Endothelial cell (in vitro differentiated cells): ENCODE measurements at regions not wholly inside any gene's neighbourhood (a gene's known extent, or its start where the extent isn't known, plus 50 kb on each side); places are given as distances from the start of the nearest gene placed in this dataset.

Source experiments
- DNase-seq: peaks from one replicate; pipeline ENCODE4 v3.0.0; 2021; ENCODE audit warnings: low spot score
- H3K27ac Mint-ChIP-seq: one replicate; pipeline ENCODE4 v1.8.0; 2021; ENCODE audit warnings: mixed read lengths, inconsistent platforms; ENCODE audit not compliant: unreplicated experiment
- H3K27me3 Mint-ChIP-seq: one replicate; pipeline ENCODE4 v1.8.0; 2021; ENCODE audit warnings: mild to moderate bottlenecking, moderate library complexity, mixed read lengths, inconsistent platforms; ENCODE audit not compliant: unreplicated experiment
- H3K36me3 Mint-ChIP-seq: one replicate; pipeline ENCODE4 v1.8.0; 2021; ENCODE audit warnings: mild to moderate bottlenecking, low read depth, mixed read lengths, inconsistent platforms; ENCODE audit not compliant: unreplicated experiment
- H3K4me1 Mint-ChIP-seq: one replicate; pipeline ENCODE4 v1.8.0; 2021; ENCODE audit warnings: mild to moderate bottlenecking, mixed read lengths, inconsistent platforms; ENCODE audit not compliant: unreplicated experiment
- H3K4me3 Mint-ChIP-seq: one replicate; pipeline ENCODE4 v1.8.0; 2021; ENCODE audit warnings: mild to moderate bottlenecking, mixed read lengths, inconsistent platforms; ENCODE audit not compliant: unreplicated experiment
- H3K9me3 Mint-ChIP-seq: one replicate; pipeline ENCODE4 v1.8.0; 2021; ENCODE audit warnings: mixed read lengths, inconsistent platforms; ENCODE audit not compliant: unreplicated experiment
- CTCF ChIP-seq: fragments of 200-600 bp; sonication (generic); IDR thresholded peaks from one replicate; pipeline ENCODE4 v1.5.0; 2021; ENCODE audit warnings: antibody characterized with exemption; ENCODE audit not compliant: unreplicated experiment

- Mint-ChIP-seq H3K4me1 (peaks cover 8% of the 10 kb centered on the region), H3K27me3 (no peaks in the 10 kb centered on the region), H3K9me3 (no peaks in the 10 kb centered on the region), H3K36me3 (no peaks in the 10 kb centered on the region), H3K27ac (no peak overlapping the region), H3K4me3 (no peak overlapping the region)
- TF ChIP-seq CTCF, result no peak
- DNase-seq, result no peak
These were observed 205.1 kb upstream of the GMDS start for GRCh38 chr6:2450546-2450945.

GRCh38 chr6:2449572-2449940 lies 204.2 kb upstream of the GMDS start:
- no peak for TF ChIP-seq CTCF
- H3K27me3 Mint-ChIP-seq, result no peaks in the 10 kb centered on the region
- peaks cover 8% of the 10 kb centered on the region for H3K4me1 Mint-ChIP-seq
- H3K4me3 Mint-ChIP-seq, result no peak overlapping the region
- no peaks in the 10 kb centered on the region for H3K36me3 Mint-ChIP-seq
- DNase-seq, result no peak
- no peaks in the 10 kb centered on the region for H3K9me3 Mint-ChIP-seq
- no peak overlapping the region for H3K27ac Mint-ChIP-seq

- peak; percentile 37 for DNase-seq
- H3K27ac Mint-ChIP-seq, result no peak overlapping the region
- H3K4me1 Mint-ChIP-seq, result peaks cover 5% of the 10 kb centered on the region
- peak; percentile 75 for TF ChIP-seq CTCF
- H3K4me3 Mint-ChIP-seq, result peak overlapping the region; percentile 77
- no peaks in the 10 kb centered on the region for H3K9me3 Mint-ChIP-seq
- no peaks in the 10 kb centered on the region for H3K36me3 Mint-ChIP-seq
- no peaks in the 10 kb centered on the region for H3K27me3 Mint-ChIP-seq
These were observed 203.6 kb upstream of the GMDS start for GRCh38 chr6:2448826-2449571.

- Mint-ChIP-seq H3K36me3 (no peaks in the 10 kb centered on the region), H3K9me3 (no peaks in the 10 kb centered on the region), H3K27me3 (no peaks in the 10 kb centered on the region), H3K27ac (no peak overlapping the region), H3K4me1 (peaks cover 5% of the 10 kb centered on the region), H3K4me3 (no peak overlapping the region)
- no peak for DNase-seq
- TF ChIP-seq CTCF, result no peak
These were observed 202.5 kb upstream of the GMDS start for GRCh38 chr6:2447931-2448330.

GRCh38 chr6:2447318-2447920 lies 202.0 kb upstream of the GMDS start:
- no peaks in the 10 kb centered on the region for H3K27me3 Mint-ChIP-seq

More at GRCh38 chr6:2447318-2447920, 202.0 kb upstream of the GMDS start:
- no peak overlapping the region for H3K27ac Mint-ChIP-seq
- no peak for DNase-seq
- H3K4me1 Mint-ChIP-seq, result peaks cover 5% of the 10 kb centered on the region
- no peaks in the 10 kb centered on the region for H3K36me3 Mint-ChIP-seq
- no peak for TF ChIP-seq CTCF
- H3K4me3 Mint-ChIP-seq, result no peak overlapping the region
- no peaks in the 10 kb centered on the region for H3K9me3 Mint-ChIP-seq
